ENCODE measurements at regions not wholly inside any gene's neighbourhood (a gene's known extent, or its start where the extent isn't known, plus 50 kb on each side); places are given as distances from the start of the nearest gene placed in this dataset.

GRCh38 chr3:6216135-6217026, 644.5 kb upstream of the GRM7 start:
- TF ChIP-seq CTCF (IDR thresholded peaks at IDR 0.05) (no peak), POLR2A (IDR thresholded peaks at IDR 0.05) (no peak)
